ENCODE measurements at regions not wholly inside any gene's neighbourhood (a gene's known extent, or its start where the extent isn't known, plus 50 kb on each side); places are given as distances from the start of the nearest gene placed in this dataset.

GRCh38 chr4:10335050-10335449 lies 122.2 kb downstream of the ZNF518B start:
- DNase-seq (ENCODE audit: low read depth), result no peak

GRCh38 chr4:10334506-10335028 lies 122.7 kb downstream of the ZNF518B start:
- DNase-seq (ENCODE audit: low read depth), result no peak

- DNase-seq (ENCODE audit: low read depth), result no peak
These were observed 123.3 kb downstream of the ZNF518B start for GRCh38 chr4:10333942-10334341.

- no peak for DNase-seq (ENCODE audit: low read depth)
These were observed 131.2 kb downstream of the ZNF518B start for GRCh38 chr4:10326075-10326474.

- DNase-seq (ENCODE audit: low read depth), result no peak
These were observed 135.3 kb downstream of the ZNF518B start for GRCh38 chr4:10321931-10322330.

- no peak for DNase-seq (ENCODE audit: low read depth)
These were observed 137.1 kb downstream of the ZNF518B start for GRCh38 chr4:10320130-10320529.

- no peak for DNase-seq (ENCODE audit: low read depth)
These were observed 139.9 kb downstream of the ZNF518B start for GRCh38 chr4:10317345-10317744.

- no peak for DNase-seq (ENCODE audit: low read depth)
These were observed 140.4 kb downstream of the ZNF518B start for GRCh38 chr4:10316851-10317250.

GRCh38 chr4:10315638-10316037 lies 141.6 kb downstream of the ZNF518B start:
- DNase-seq (ENCODE audit: low read depth), result no peak

- no peak for DNase-seq (ENCODE audit: low read depth)
These were observed 144.7 kb downstream of the ZNF518B start for GRCh38 chr4:10312568-10312967.

GRCh38 chr4:10311939-10312338 lies 145.3 kb downstream of the ZNF518B start:
- no peak for DNase-seq (ENCODE audit: low read depth)

- no peak for DNase-seq (ENCODE audit: low read depth)
These were observed 151.4 kb downstream of the ZNF518B start for GRCh38 chr4:10305816-10306215.

- no peak for DNase-seq (ENCODE audit: low read depth)
These were observed 153.9 kb downstream of the ZNF518B start for GRCh38 chr4:10303291-10303690.

- DNase-seq (ENCODE audit: low read depth), result no peak
These were observed 155.1 kb downstream of the ZNF518B start for GRCh38 chr4:10302096-10302495.

- DNase-seq (ENCODE audit: low read depth), result no peak
These were observed 157.6 kb downstream of the ZNF518B start for GRCh38 chr4:10299601-10300000.

GRCh38 chr4:10298681-10299080 lies 158.5 kb downstream of the ZNF518B start:
- no peak for DNase-seq (ENCODE audit: low read depth)

GRCh38 chr4:10296730-10297129 lies 160.5 kb downstream of the ZNF518B start:
- no peak for DNase-seq (ENCODE audit: low read depth)

- DNase-seq (ENCODE audit: low read depth), result no peak
These were observed 161.9 kb downstream of the ZNF518B start for GRCh38 chr4:10295301-10295700.

GRCh38 chr4:10289538-10289906 lies 167.7 kb downstream of the ZNF518B start:
- DNase-seq (ENCODE audit: low read depth), result no peak

- no peak for DNase-seq (ENCODE audit: low read depth)
These were observed 168.2 kb downstream of the ZNF518B start for GRCh38 chr4:10288830-10289537.

GRCh38 chr4:10285028-10285427 lies 168.4 kb upstream of the WDR1 start:
- DNase-seq (ENCODE audit: low read depth), result no peak

- no peak for DNase-seq (ENCODE audit: low read depth)
These were observed 167.2 kb upstream of the WDR1 start for GRCh38 chr4:10283761-10284160.

- DNase-seq (ENCODE audit: low read depth), result peak; percentile 14
These were observed 165.4 kb upstream of the WDR1 start for GRCh38 chr4:10281996-10282395.

GRCh38 chr4:10279261-10279660 lies 162.7 kb upstream of the WDR1 start:
- DNase-seq (ENCODE audit: low read depth), result no peak

All from LHCN-M2 (cell line).